ENCODE measurements at regions not wholly inside any gene's neighbourhood (a gene's known extent, or its start where the extent isn't known, plus 50 kb on each side); places are given as distances from the start of the nearest gene placed in this dataset.

DNA sequence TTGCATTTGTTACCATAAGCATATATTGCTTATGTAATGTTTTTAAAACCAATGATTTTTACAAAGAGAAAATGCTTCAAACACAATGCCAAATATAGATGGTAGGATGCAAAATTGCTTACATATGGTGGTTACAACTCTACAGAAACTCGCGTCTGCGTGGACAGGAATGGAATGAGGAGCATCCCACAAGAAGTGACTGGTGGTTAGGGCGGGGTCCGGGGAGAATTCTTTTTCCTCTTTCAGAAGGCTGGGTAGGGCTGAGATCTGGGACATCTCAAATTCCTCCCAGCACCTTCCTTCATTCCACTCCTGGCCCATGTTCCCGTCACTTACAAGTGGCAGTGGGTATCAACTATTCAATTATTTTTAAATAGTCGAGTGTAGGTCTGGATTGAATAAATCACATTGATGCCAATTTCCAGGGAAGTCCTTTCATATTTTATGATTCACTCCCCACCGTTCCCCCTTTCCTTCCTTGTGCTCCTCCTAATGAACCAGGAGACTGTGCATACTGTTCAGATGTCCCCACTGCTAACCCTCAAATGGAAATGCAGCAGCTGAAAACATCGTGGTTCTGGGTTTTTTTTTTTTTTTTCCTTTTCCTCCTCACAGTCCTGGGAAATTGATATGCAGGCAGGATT is 174.5 kb upstream of the POU3F1 start:
- Histone ChIP-seq H3K4me3 (no peak overlapping the region), H3K27ac (no peak overlapping the region), H3K27me3 (no peaks in the 10 kb centered on the region), H3K36me3 (no peaks in the 10 kb centered on the region), H3K9me3 (no peaks in the 10 kb centered on the region), H3K4me1 (no peaks in the 10 kb centered on the region)
- no peak for DNase-seq (ENCODE audit: low spot score in 2 of 2)
- TF ChIP-seq EP300 (IDR thresholded peaks at IDR 0.05) (no peak), POLR2A (IDR thresholded peaks at IDR 0.05) (no peak)
- TF ChIP-seq, protein P1, sequence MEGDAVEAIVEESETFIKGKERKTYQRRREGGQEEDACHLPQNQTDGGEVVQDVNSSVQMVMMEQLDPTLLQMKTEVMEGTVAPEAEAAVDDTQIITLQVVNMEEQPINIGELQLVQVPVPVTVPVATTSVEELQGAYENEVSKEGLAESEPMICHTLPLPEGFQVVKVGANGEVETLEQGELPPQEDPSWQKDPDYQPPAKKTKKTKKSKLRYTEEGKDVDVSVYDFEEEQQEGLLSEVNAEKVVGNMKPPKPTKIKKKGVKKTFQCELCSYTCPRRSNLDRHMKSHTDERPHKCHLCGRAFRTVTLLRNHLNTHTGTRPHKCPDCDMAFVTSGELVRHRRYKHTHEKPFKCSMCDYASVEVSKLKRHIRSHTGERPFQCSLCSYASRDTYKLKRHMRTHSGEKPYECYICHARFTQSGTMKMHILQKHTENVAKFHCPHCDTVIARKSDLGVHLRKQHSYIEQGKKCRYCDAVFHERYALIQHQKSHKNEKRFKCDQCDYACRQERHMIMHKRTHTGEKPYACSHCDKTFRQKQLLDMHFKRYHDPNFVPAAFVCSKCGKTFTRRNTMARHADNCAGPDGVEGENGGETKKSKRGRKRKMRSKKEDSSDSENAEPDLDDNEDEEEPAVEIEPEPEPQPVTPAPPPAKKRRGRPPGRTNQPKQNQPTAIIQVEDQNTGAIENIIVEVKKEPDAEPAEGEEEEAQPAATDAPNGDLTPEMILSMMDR (IDR thresholded peaks at IDR 0.05) = no peak
- 47 to 56% methylated on average over 9 of the region's 9 CpGs for WGBS, 2 donors

DNA sequence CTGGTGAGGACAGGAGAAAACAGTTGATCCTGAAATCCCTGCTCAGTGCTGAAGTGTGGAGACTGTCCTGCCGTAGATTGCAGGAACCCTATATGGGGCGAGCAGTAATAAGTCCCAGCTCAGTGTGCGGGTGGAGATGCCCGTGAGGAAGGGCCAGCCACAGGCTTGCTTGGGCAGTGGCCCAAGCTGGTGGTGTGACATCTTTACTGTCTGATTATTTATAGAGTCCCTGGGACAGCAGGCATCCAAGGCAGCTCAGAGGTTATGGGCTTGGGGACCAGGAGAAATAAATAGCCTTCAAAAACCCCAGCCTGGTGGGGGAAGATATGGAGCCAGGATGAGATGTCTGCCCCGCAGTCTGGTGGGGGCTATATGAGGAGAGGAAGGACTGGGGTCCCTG is 170.7 kb upstream of the POU3F1 start:
- Histone ChIP-seq H3K27ac (no peak overlapping the region), H3K36me3 (no peaks in the 10 kb centered on the region), H3K9me3 (no peaks in the 10 kb centered on the region), H3K27me3 (no peaks in the 10 kb centered on the region), H3K4me1 (no peaks in the 10 kb centered on the region), H3K4me3 (no peak overlapping the region)
- DNase-seq (ENCODE audit: low spot score in 2 of 2) = no peak
- TF ChIP-seq POLR2A (IDR thresholded peaks at IDR 0.05) (no peak), EP300 (IDR thresholded peaks at IDR 0.05) (no peak)
- TF ChIP-seq, protein P1 (IDR thresholded peaks at IDR 0.05) = no peak
- WGBS, 2 donors = 75 to 82% methylated on average over 5 of the region's 5 CpGs

DNA sequence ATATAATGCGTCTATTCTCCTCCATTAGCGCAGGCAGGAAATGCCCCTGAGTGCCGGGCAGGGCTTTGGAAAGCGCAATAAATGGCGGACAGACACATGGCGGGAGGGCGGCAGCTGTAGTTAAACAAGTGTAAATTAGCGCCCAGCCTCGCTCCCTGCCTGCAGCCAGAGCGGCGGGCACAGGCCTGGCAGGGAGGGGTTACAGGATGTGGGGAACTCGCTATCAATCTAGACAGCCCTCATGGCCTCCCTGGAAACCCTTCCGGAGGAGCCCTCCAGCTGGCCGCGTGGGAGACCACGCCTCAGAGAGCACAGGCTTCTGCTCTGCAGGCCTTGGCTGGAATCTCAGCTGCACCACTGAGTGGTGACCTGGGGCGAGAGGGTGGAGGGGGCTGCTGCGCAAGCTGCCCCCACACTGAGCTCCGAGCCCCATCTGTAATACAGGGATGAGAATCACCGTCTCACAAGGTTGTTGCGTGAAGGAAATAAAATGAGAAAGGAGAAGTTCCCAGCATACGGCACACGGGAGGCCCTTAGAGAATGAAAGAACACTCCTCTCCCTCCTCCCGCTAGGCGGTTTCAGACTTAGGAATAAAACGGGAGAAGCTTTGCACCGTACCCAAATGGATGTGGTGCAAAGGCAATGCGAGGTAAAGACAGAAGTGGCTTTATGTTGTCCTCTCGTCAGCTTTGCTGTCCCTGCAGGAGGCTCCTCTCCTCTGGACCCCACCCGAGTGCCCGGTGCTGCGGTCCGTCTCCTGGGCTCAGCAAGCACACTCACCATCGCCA is 167.2 kb upstream of the POU3F1 start:
- Histone ChIP-seq H3K4me1 (no peaks in the 10 kb centered on the region), H3K9me3 (no peaks in the 10 kb centered on the region), H3K36me3 (no peaks in the 10 kb centered on the region), H3K4me3 (no peak overlapping the region), H3K27me3 (no peaks in the 10 kb centered on the region), H3K27ac (no peak overlapping the region)
- TF ChIP-seq, protein P1 (IDR thresholded peaks at IDR 0.05) = no peak
- TF ChIP-seq POLR2A (IDR thresholded peaks at IDR 0.05) (no peak), EP300 (IDR thresholded peaks at IDR 0.05) (no peak)
- no peak for DNase-seq (ENCODE audit: low spot score in 2 of 2)
- WGBS, 2 donors = 63 to 64% methylated on average over 28 to 34 of the region's 34 CpGs

DNA sequence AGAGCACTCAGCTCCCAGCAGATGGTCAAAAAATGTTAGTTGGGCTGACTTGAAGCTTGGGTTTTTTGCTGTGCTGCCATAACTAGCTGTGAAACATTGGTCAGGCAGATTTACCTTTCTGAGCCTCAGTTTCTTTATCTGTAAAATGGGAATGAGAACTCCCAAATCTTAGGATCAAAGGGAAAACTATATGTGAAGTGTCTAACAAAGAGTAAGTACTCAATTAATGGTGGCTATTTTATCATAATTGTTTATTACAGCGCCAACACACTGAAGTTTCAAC is 164.2 kb upstream of the POU3F1 start:
- H3K27me3 ChIP-seq = no peaks in the 10 kb centered on the region
- TF ChIP-seq EP300 (IDR thresholded peaks at IDR 0.05) (no peak), POLR2A (IDR thresholded peaks at IDR 0.05) (no peak)

DNA sequence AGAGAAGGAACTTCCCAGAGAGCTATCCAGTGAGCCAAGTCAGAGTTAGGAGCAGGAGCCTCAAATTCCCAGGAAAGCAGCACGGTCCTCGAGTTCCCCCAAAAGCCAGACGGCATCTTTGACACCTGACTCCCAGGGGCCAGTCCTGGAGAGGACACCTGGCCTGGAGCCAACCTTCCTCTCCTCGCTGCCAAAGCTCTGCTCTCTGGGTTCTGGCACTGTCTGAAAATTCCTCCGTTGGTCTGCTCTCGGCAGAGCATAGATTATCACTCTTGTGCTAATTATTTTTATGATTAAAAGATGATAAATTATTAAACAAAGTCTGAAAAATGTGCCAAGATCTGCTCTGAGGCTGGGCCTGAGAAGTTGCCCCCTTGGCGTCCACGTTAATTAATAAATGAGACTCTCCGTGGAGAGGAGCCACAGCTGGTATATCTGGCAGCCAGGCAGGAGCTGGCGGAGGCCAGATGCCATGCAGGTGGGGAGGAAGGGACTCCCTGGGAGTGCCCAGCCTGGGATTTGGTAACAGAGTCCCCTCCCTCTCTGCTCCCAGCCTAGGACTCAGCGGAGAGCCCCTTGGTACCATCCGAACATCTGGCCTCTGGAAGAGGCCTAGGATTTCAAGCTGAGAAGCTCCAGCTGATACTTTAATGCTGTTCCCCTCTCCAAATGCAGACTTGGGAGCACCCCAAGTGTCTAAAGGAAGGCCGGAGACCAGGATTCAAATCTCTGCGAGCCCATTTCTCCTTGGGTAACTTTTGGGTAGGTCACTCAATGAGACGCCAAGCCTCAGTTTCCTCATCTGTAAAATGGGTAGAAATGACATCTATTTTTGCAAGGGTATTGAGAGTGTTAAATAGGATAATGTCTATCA is 163.7 kb upstream of the POU3F1 start:
- no peak overlapping the region for H3K4me3 ChIP-seq
- H3K27me3 ChIP-seq = no peaks in the 10 kb centered on the region
- 67 to 69% methylated on average over 15 of the region's 15 CpGs for WGBS, 2 donors
- H3K27ac ChIP-seq = no peak overlapping the region
- H3K4me1 ChIP-seq = no peaks in the 10 kb centered on the region
- H3K9me3 ChIP-seq = no peaks in the 10 kb centered on the region
- no peaks in the 10 kb centered on the region for H3K36me3 ChIP-seq
- TF ChIP-seq, protein P1 (IDR thresholded peaks at IDR 0.05) = no peak
- DNase-seq (ENCODE audit: low spot score in 2 of 2) = no peak

More for the DNA sequence above, 164.2 kb upstream of the POU3F1 start:
- Histone ChIP-seq H3K36me3 (no peaks in the 10 kb centered on the region), H3K4me3 (no peak overlapping the region), H3K4me1 (no peaks in the 10 kb centered on the region), H3K27ac (no peak overlapping the region), H3K9me3 (no peaks in the 10 kb centered on the region)
- DNase-seq (ENCODE audit: low spot score in 2 of 2) = no peak
- WGBS, 2 donors = 94 to 100% methylated on average over 1 of the region's 1 CpG
